ENCODE measurements at regions not wholly inside any gene's neighbourhood (a gene's known extent, or its start where the extent isn't known, plus 50 kb on each side); places are given as distances from the start of the nearest gene placed in this dataset.

DNA sequence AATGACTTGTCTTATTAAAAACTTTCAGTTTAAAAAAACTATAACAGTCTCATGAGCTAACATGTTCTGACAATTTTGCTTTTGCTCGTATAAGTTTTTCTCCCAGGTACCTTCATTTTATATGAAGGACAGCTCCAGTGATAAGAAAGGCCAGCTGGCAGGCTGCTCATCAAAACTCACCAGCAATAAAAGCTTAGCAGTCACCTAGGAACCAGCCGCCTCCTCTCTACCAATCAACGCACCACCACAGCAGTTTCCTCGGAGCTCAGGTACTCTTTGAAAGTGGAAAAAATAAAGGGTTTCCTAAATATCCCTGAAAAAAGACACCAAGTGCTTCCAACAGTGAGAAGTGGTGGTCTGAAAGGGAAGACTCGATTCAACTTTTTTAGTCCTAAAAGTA lies 100.9 kb upstream of the CCDC150 start:
- no peaks in the 10 kb centered on the region for H3K9me2 ChIP-seq (ENCODE audit: insufficient read depth)
- intact Hi-C loops (cut with micrococcal nuclease), result no loop called here
- H4K20me1 ChIP-seq (ENCODE audit: insufficient read depth), result no peaks in the 10 kb centered on the region
- RAD21 ChIA-PET (ENCODE audit: low non-redundant PET in 1 of 2, low total read pairs in 2 of 2, uncharacterized antibody in 2 of 2, unreplicated experiment in 2 of 2), result no interaction called here
- H3K36me3 ChIP-seq (ENCODE audit: control insufficient read depth in 1 of 2, insufficient read depth in 2 of 2, low read length in 2 of 2), result no peaks in the 10 kb centered on the region
- ATAC-seq (no peak), DNase-seq (ENCODE audit: low read depth, low spot score) (no peak)
- BruUV-seq (replicated peaks), result no TSS peak
- H2AFZ ChIP-seq (ENCODE audit: low read depth, low read length, poor library complexity, severe bottlenecking), result no peak overlapping the region
- H3K9ac ChIP-seq (ENCODE audit: low read length), result no peak overlapping the region
- TF ChIP-seq ZNF274 (IDR thresholded peaks at IDR 0.05; ENCODE audit: low read depth, low read length) (no peak), TCF7L2 (IDR thresholded peaks at IDR 0.05; ENCODE audit: borderline replicate concordance, extremely low read depth, insufficient read depth, insufficient read length) (no peak), POLR2A (IDR thresholded peaks at IDR 0.05; ENCODE audit: borderline replicate concordance, extremely low read depth, insufficient read depth, insufficient read length) (no peak), EZH2phosphoT487 (IDR thresholded peaks at IDR 0.05; ENCODE audit: borderline replicate concordance) (no peak), ZFX (IDR thresholded peaks at IDR 0.05) (no peak), SP1 (IDR thresholded peaks at IDR 0.05; ENCODE audit: low read depth) (no peak), POLR2AphosphoS5 (IDR thresholded peaks at IDR 0.05; ENCODE audit: low read depth, low read length) (no peak)
- TF ChIP-seq, protein P1, sequence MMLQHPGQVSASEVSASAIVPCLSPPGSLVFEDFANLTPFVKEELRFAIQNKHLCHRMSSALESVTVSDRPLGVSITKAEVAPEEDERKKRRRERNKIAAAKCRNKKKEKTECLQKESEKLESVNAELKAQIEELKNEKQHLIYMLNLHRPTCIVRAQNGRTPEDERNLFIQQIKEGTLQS (IDR thresholded peaks at IDR 0.05), result no peak
- no peaks in the 10 kb centered on the region for H3K9me3 ChIP-seq (ENCODE audit: control insufficient read depth in 1 of 2, insufficient read depth in 1 of 2, low read depth in 1 of 2, low read length in 2 of 2)
- H3K4me1 ChIP-seq (ENCODE audit: control insufficient read depth in 1 of 2, insufficient read depth in 2 of 2, low read length in 2 of 2), result no peaks in the 10 kb centered on the region
- no peak overlapping the region for H3K27ac ChIP-seq (ENCODE audit: low read depth, low read length)
- H3K27me3 ChIP-seq (ENCODE audit: insufficient read depth, low read length), result no peaks in the 10 kb centered on the region
- POLR2A ChIA-PET, result no interaction called here
- CTCF ChIA-PET, result no interaction called here
- H3K4me3 ChIP-seq (replicated peaks in 1 of 2; ENCODE audit: low read depth in 1 of 2, low read length in 2 of 2), result no peak overlapping the region
- no peaks in the 10 kb centered on the region for H3K79me2 ChIP-seq (ENCODE audit: insufficient read depth, low read length)
- no peak overlapping the region for H3K4me2 ChIP-seq (ENCODE audit: low read length)

DNA sequence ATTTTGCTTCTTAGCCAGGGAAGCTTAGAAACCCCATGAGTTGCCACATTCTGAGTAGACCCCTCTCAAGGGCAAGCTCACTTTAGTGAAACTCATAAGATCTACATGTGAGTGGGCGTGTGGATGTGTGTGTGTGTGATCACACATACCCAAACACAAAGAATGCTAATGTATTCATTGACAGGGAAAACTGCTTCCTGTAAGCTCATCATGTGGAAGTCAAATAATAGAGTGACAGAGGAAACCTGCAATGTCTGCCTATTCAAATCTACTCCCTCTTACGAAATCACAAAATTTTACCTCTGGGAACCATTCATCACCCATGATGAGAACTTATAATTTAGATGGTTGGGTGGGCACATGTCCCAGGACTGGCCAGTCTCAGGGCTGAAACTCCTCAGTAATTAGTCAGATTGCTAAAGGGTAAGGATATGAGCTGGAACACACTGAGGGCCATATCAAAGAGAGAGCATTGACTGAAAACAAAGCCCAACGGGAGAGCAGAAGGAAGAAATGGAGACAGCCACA lies 94.5 kb upstream of the CCDC150 start:
- Histone ChIP-seq H3K79me2 (ENCODE audit: insufficient read depth, low read length) (no peaks in the 10 kb centered on the region), H3K36me3 (ENCODE audit: control insufficient read depth in 1 of 2, insufficient read depth in 2 of 2, low read length in 2 of 2) (no peaks in the 10 kb centered on the region), H3K9me2 (ENCODE audit: insufficient read depth) (no peaks in the 10 kb centered on the region), H3K4me1 (ENCODE audit: control insufficient read depth in 1 of 2, insufficient read depth in 2 of 2, low read length in 2 of 2) (no peaks in the 10 kb centered on the region), H3K9me3 (ENCODE audit: control insufficient read depth in 1 of 2, insufficient read depth in 1 of 2, low read depth in 1 of 2, low read length in 2 of 2) (no peaks in the 10 kb centered on the region), H3K4me2 (ENCODE audit: low read length) (no peak overlapping the region), H3K27me3 (ENCODE audit: insufficient read depth, low read length) (no peaks in the 10 kb centered on the region), H3K9ac (ENCODE audit: low read length) (no peak overlapping the region), H4K20me1 (ENCODE audit: insufficient read depth) (no peaks in the 10 kb centered on the region), H3K27ac (ENCODE audit: low read depth, low read length) (no peak overlapping the region), H3K4me3 (replicated peaks in 1 of 2; ENCODE audit: low read depth in 1 of 2, low read length in 2 of 2) (no peak overlapping the region), H2AFZ (ENCODE audit: low read depth, low read length, poor library complexity, severe bottlenecking) (no peak overlapping the region)
- RAD21 ChIA-PET (ENCODE audit: low non-redundant PET in 1 of 2, low total read pairs in 2 of 2, uncharacterized antibody in 2 of 2, unreplicated experiment in 2 of 2), result no interaction called here
- ATAC-seq, result no peak
- no TSS peak for BruUV-seq (replicated peaks)
- POLR2A ChIA-PET, result no interaction called here
- CTCF ChIA-PET, result no interaction called here
- no peak for DNase-seq (ENCODE audit: low read depth, low spot score)
- intact Hi-C loops (cut with micrococcal nuclease), result no loop called here
- no peak for TF ChIP-seq TCF7L2 (IDR thresholded peaks at IDR 0.05; ENCODE audit: borderline replicate concordance, extremely low read depth, insufficient read depth, insufficient read length)
- no peak for TF ChIP-seq MAX (IDR thresholded peaks at IDR 0.05)
- TF ChIP-seq, protein P2, sequence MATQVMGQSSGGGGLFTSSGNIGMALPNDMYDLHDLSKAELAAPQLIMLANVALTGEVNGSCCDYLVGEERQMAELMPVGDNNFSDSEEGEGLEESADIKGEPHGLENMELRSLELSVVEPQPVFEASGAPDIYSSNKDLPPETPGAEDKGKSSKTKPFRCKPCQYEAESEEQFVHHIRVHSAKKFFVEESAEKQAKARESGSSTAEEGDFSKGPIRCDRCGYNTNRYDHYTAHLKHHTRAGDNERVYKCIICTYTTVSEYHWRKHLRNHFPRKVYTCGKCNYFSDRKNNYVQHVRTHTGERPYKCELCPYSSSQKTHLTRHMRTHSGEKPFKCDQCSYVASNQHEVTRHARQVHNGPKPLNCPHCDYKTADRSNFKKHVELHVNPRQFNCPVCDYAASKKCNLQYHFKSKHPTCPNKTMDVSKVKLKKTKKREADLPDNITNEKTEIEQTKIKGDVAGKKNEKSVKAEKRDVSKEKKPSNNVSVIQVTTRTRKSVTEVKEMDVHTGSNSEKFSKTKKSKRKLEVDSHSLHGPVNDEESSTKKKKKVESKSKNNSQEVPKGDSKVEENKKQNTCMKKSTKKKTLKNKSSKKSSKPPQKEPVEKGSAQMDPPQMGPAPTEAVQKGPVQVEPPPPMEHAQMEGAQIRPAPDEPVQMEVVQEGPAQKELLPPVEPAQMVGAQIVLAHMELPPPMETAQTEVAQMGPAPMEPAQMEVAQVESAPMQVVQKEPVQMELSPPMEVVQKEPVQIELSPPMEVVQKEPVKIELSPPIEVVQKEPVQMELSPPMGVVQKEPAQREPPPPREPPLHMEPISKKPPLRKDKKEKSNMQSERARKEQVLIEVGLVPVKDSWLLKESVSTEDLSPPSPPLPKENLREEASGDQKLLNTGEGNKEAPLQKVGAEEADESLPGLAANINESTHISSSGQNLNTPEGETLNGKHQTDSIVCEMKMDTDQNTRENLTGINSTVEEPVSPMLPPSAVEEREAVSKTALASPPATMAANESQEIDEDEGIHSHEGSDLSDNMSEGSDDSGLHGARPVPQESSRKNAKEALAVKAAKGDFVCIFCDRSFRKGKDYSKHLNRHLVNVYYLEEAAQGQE (IDR thresholded peaks at IDR 0.05; ENCODE audit: low read depth), result no peak
- TF ChIP-seq, protein P3, sequence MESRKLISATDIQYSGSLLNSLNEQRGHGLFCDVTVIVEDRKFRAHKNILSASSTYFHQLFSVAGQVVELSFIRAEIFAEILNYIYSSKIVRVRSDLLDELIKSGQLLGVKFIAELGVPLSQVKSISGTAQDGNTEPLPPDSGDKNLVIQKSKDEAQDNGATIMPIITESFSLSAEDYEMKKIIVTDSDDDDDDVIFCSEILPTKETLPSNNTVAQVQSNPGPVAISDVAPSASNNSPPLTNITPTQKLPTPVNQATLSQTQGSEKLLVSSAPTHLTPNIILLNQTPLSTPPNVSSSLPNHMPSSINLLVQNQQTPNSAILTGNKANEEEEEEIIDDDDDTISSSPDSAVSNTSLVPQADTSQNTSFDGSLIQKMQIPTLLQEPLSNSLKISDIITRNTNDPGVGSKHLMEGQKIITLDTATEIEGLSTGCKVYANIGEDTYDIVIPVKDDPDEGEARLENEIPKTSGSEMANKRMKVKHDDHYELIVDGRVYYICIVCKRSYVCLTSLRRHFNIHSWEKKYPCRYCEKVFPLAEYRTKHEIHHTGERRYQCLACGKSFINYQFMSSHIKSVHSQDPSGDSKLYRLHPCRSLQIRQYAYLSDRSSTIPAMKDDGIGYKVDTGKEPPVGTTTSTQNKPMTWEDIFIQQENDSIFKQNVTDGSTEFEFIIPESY (IDR thresholded peaks at IDR 0.05; ENCODE audit: extremely low read depth, insufficient replicate concordance, low read length), result no peak
- TF ChIP-seq, protein P4, sequence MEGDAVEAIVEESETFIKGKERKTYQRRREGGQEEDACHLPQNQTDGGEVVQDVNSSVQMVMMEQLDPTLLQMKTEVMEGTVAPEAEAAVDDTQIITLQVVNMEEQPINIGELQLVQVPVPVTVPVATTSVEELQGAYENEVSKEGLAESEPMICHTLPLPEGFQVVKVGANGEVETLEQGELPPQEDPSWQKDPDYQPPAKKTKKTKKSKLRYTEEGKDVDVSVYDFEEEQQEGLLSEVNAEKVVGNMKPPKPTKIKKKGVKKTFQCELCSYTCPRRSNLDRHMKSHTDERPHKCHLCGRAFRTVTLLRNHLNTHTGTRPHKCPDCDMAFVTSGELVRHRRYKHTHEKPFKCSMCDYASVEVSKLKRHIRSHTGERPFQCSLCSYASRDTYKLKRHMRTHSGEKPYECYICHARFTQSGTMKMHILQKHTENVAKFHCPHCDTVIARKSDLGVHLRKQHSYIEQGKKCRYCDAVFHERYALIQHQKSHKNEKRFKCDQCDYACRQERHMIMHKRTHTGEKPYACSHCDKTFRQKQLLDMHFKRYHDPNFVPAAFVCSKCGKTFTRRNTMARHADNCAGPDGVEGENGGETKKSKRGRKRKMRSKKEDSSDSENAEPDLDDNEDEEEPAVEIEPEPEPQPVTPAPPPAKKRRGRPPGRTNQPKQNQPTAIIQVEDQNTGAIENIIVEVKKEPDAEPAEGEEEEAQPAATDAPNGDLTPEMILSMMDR (IDR thresholded peaks at IDR 0.05 in 2 of 3, conservative IDR thresholded peaks at IDR 0.05 in 1 of 3; ENCODE audit: borderline replicate concordance in 1 of 3, insufficient read depth in 1 of 3, low read depth in 2 of 3, low read length in 2 of 3), result no peak

Data from HCT116 (cell line).